ENCODE measurements at regions not wholly inside any gene's neighbourhood (a gene's known extent, or its start where the extent isn't known, plus 50 kb on each side); places are given as distances from the start of the nearest gene placed in this dataset.

DNA sequence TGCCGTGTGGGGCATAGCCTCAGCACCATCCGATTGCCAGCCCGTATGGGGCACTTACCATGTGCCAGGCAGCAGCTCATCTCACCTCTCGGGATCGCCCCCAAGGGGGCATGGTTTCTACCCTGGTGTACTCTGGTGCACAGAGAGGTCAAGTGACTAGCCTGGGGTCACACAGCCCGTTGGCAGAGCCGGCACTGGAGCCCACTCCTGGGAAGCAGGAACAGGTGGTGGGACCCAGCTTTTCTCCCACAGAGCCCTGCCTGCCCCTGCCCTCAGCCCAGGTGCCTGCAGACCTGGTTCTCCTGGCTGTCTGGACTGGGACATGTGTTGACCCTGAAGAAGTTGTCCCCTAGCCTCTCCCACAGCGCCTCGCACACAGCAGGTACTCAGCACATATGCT lies 141.8 kb upstream of the CIBAR2 start:
- no peak overlapping the region for H3K27ac ChIP-seq (ENCODE audit: control insufficient read depth, insufficient read depth, low read length)
- dilution Hi-C loops (cut with MboI; ENCODE audit: extremely low pct_ligation_motif_present, low sequenced_read_pairs) = no loop called here
- H3K36me3 ChIP-seq (ENCODE audit: control insufficient read depth in 2 of 2, extremely low read depth in 1 of 2, insufficient read depth in 2 of 2, low read length in 2 of 2) = no peaks in the 10 kb centered on the region
- no peak overlapping the region for H3K9ac ChIP-seq (ENCODE audit: control insufficient read depth, extremely low read depth, insufficient read depth, low read length)
- peaks cover 8% of the 10 kb centered on the region for H4K20me1 ChIP-seq (ENCODE audit: control insufficient read depth, extremely low read depth, insufficient read depth, low read length)
- no peak overlapping the region for H3K4me2 ChIP-seq (ENCODE audit: control insufficient read depth, extremely low read depth, insufficient read depth, low read depth, low read length)
- H3K9me3 ChIP-seq (ENCODE audit: control insufficient read depth, low read depth, low read length) = no peaks in the 10 kb centered on the region
- H2AFZ ChIP-seq (ENCODE audit: control insufficient read depth, low read length) = no peak overlapping the region
- H3K4me3 ChIP-seq (ENCODE audit: control insufficient read depth in 2 of 3, extremely low read depth in 1 of 3, insufficient read depth in 2 of 3, low read depth in 1 of 3, low read length in 3 of 3) = no peak overlapping the region
- DNase-seq (ENCODE audit: low read depth, low spot score) (no peak), FAIRE-seq (no peak)
- no peak for TF ChIP-seq EZH2 (IDR thresholded peaks at IDR 0.05; ENCODE audit: low read length)
- TF ChIP-seq, protein P1, sequence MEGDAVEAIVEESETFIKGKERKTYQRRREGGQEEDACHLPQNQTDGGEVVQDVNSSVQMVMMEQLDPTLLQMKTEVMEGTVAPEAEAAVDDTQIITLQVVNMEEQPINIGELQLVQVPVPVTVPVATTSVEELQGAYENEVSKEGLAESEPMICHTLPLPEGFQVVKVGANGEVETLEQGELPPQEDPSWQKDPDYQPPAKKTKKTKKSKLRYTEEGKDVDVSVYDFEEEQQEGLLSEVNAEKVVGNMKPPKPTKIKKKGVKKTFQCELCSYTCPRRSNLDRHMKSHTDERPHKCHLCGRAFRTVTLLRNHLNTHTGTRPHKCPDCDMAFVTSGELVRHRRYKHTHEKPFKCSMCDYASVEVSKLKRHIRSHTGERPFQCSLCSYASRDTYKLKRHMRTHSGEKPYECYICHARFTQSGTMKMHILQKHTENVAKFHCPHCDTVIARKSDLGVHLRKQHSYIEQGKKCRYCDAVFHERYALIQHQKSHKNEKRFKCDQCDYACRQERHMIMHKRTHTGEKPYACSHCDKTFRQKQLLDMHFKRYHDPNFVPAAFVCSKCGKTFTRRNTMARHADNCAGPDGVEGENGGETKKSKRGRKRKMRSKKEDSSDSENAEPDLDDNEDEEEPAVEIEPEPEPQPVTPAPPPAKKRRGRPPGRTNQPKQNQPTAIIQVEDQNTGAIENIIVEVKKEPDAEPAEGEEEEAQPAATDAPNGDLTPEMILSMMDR (optimal IDR thresholded peaks at IDR 0.05 in 1 of 3, IDR thresholded peaks at IDR 0.05 in 1 of 3, conservative IDR thresholded peaks at IDR 0.05 in 1 of 3; ENCODE audit: extremely low read depth in 1 of 3, insufficient read depth in 2 of 3, low read length in 3 of 3) = no peak
- no peaks in the 10 kb centered on the region for H3K79me2 ChIP-seq (ENCODE audit: control insufficient read depth, insufficient read depth, low read length)
- no peaks in the 10 kb centered on the region for H3K9me1 ChIP-seq (ENCODE audit: control insufficient read depth, extremely low read depth, insufficient read depth, low read length)
- H3K4me1 ChIP-seq (ENCODE audit: control insufficient read depth, extremely low read depth, insufficient read depth, low read length) = no peaks in the 10 kb centered on the region
- peaks cover 15% of the 10 kb centered on the region for H3K27me3 ChIP-seq (ENCODE audit: control insufficient read depth, extremely low read depth, insufficient read depth, low read length)

- no peak for DNase-seq (ENCODE audit: low read depth, low spot score)
These were observed 142.6 kb upstream of the CIBAR2 start for GRCh38 chr16:85254921-85255320.

More at GRCh38 chr16:85254921-85255320, 142.6 kb upstream of the CIBAR2 start:
- Histone ChIP-seq H2AFZ (ENCODE audit: control insufficient read depth, low read length) (no peak overlapping the region), H3K27me3 (ENCODE audit: control insufficient read depth, extremely low read depth, insufficient read depth, low read length) (peaks cover 12% of the 10 kb centered on the region), H3K79me2 (ENCODE audit: control insufficient read depth, insufficient read depth, low read length) (no peaks in the 10 kb centered on the region), H3K27ac (ENCODE audit: control insufficient read depth, insufficient read depth, low read length) (no peak overlapping the region), H3K4me1 (ENCODE audit: control insufficient read depth, extremely low read depth, insufficient read depth, low read length) (no peaks in the 10 kb centered on the region), H3K9ac (ENCODE audit: control insufficient read depth, extremely low read depth, insufficient read depth, low read length) (no peak overlapping the region), H3K36me3 (ENCODE audit: control insufficient read depth in 2 of 2, extremely low read depth in 1 of 2, insufficient read depth in 2 of 2, low read length in 2 of 2) (no peaks in the 10 kb centered on the region), H3K9me3 (ENCODE audit: control insufficient read depth, low read depth, low read length) (no peaks in the 10 kb centered on the region), H3K9me1 (ENCODE audit: control insufficient read depth, extremely low read depth, insufficient read depth, low read length) (no peaks in the 10 kb centered on the region), H3K4me2 (ENCODE audit: control insufficient read depth, extremely low read depth, insufficient read depth, low read depth, low read length) (no peak overlapping the region), H4K20me1 (ENCODE audit: control insufficient read depth, extremely low read depth, insufficient read depth, low read length) (peaks cover 8% of the 10 kb centered on the region), H3K4me3 (ENCODE audit: control insufficient read depth in 2 of 3, extremely low read depth in 1 of 3, insufficient read depth in 2 of 3, low read depth in 1 of 3, low read length in 3 of 3) (no peak overlapping the region)
- no peak for FAIRE-seq
- dilution Hi-C loops (cut with MboI; ENCODE audit: extremely low pct_ligation_motif_present, low sequenced_read_pairs) = no loop called here
- no peak for TF ChIP-seq EZH2 (IDR thresholded peaks at IDR 0.05; ENCODE audit: low read length)
- TF ChIP-seq, protein P1 (optimal IDR thresholded peaks at IDR 0.05 in 1 of 3, IDR thresholded peaks at IDR 0.05 in 1 of 3, conservative IDR thresholded peaks at IDR 0.05 in 1 of 3; ENCODE audit: extremely low read depth in 1 of 3, insufficient read depth in 2 of 3, low read length in 3 of 3) = no peak
